ENCODE measurements at regions not wholly inside any gene's neighbourhood (a gene's known extent, or its start where the extent isn't known, plus 50 kb on each side); places are given as distances from the start of the nearest gene placed in this dataset.

GRCh38 chr10:6364283-6364682 is 161.6 kb downstream of the PFKFB3 start:
- Mint-ChIP-seq H3K9me3 (peaks cover 5% of the 10 kb centered on the region), H3K27ac (no peak overlapping the region), H3K4me1 (ENCODE audit: low read depth) (no peaks in the 10 kb centered on the region), H3K27me3 (ENCODE audit: low read depth) (no peaks in the 10 kb centered on the region), H3K36me3 (ENCODE audit: low read depth) (peaks cover 9% of the 10 kb centered on the region), H3K4me3 (no peak overlapping the region)
- DNase-seq: no peak
- CTCF ChIA-PET: interaction anchor here (0.7 kb wide), 1 partner anchor 258 kb away, joined by 5 read pairs; no protein-coding TSS in a partner anchor
- intact Hi-C loops (cut with micrococcal nuclease): no loop called here

GRCh38 chr10:6364893-6365292 is 162.2 kb downstream of the PFKFB3 start:
- Mint-ChIP-seq H3K27me3 (ENCODE audit: low read depth) (no peaks in the 10 kb centered on the region), H3K4me1 (ENCODE audit: low read depth) (no peaks in the 10 kb centered on the region), H3K9me3 (peaks cover 5% of the 10 kb centered on the region), H3K36me3 (ENCODE audit: low read depth) (peaks cover 9% of the 10 kb centered on the region), H3K27ac (no peak overlapping the region), H3K4me3 (no peak overlapping the region)
- CTCF ChIA-PET: interaction anchor here (0.9 to 1.5 kb wide), 2 partner anchors 15 to 37 kb away, joined by 3 to 6 read pairs; no protein-coding TSS in a partner anchor
- DNase-seq: no peak
- intact Hi-C loops (cut with micrococcal nuclease): no loop called here

- peaks cover 4% of the 10 kb centered on the region for H3K9me3 Mint-ChIP-seq
- no peak overlapping the region for H3K27ac Mint-ChIP-seq
- no peak for DNase-seq
- H3K4me3 Mint-ChIP-seq: no peak overlapping the region
- peaks cover 8% of the 10 kb centered on the region for H3K36me3 Mint-ChIP-seq (ENCODE audit: low read depth)
- H3K4me1 Mint-ChIP-seq (ENCODE audit: low read depth): no peaks in the 10 kb centered on the region
- intact Hi-C loops (cut with micrococcal nuclease): no loop called here
- CTCF ChIA-PET: interaction anchor here (0.9 to 1.5 kb wide), 4 partner anchors 10 to 163 kb away, joined by 3 to 6 read pairs (median 4); partner anchors contain the start of gene PFKFB3
- no peaks in the 10 kb centered on the region for H3K27me3 Mint-ChIP-seq (ENCODE audit: low read depth)
These were observed 162.7 kb downstream of the PFKFB3 start for GRCh38 chr10:6365384-6365783.

Data from activated naive CD4-positive, alpha-beta T cell treated with anti-CD3 and anti-CD28 coated beads for 36 hours (primary cell).